B cell (primary cell): ENCODE measurements at regions not wholly inside any gene's neighbourhood (a gene's known extent, or its start where the extent isn't known, plus 50 kb on each side); places are given as distances from the start of the nearest gene placed in this dataset.

Experiments used
- ATAC-seq: fragments of 200-7000 bp; cut with Tn5 transposase; one replicate; pipeline ENCODE4 v1.10.0; 2021; ENCODE audit warnings: low read depth, mild to moderate bottlenecking, moderate number of reproducible peaks, moderate library complexity
- CTCF ChIA-PET: fragments of 350-600 bp; sonication (Branson Sonifier 250); formaldehyde crosslinking; loops from one replicate; lab custom pipeline; 2021; ENCODE audit warnings: antibody characterized with exemption, inconsistent platforms; lab: Charles Lee
- POLR2A ChIA-PET: fragments of 350-600 bp; sonication (Branson Sonifier 250); formaldehyde crosslinking; loops from one replicate; lab custom pipeline; 2021; ENCODE audit warnings: antibody characterized with exemption; lab: Charles Lee
- DNase-seq: peaks from one replicate; pipeline ENCODE4 v3.0.0; 2013
- H2AFZ ChIP-seq: 2 replicates; pipeline ENCODE4 v1.6.1; 2012; ENCODE audit warnings: mild to moderate bottlenecking, low read depth, low read length; ENCODE audit not compliant: insufficient read depth, poor library complexity, severe bottlenecking
- H3K27ac ChIP-seq, 2 donors: 1 replicate in 1 of 2; 2 replicates in 1 of 2; pipeline ENCODE4 v1.5.1; 2012 to 2013; ENCODE audit warnings: low read length in 2 of 2, mild to moderate bottlenecking in 2 of 2, moderate library complexity in 1 of 2
- H3K27me3 ChIP-seq, 4 experiments: fragments of 200-600 bp in 1 of 4; sonication (generic) in 1 of 4; replicated peaks in 1 of 4; 1 replicate in 2 of 4; 2 replicates in 2 of 4; pipeline versions ENCODE4 v1.6.1 to v1.7.0; 2013 to 2016; ENCODE audit warnings: low read length in 3 of 4, mild to moderate bottlenecking in 2 of 4, mixed read lengths in 1 of 4, moderate library complexity in 1 of 4; ENCODE audit not compliant: insufficient read depth in 4 of 4, control insufficient read depth in 3 of 4; ENCODE audit errors: control extremely low read depth in 1 of 4
- H3K36me3 ChIP-seq, 2 experiments: replicated peaks in 1 of 2; 1 replicate in 1 of 2; 2 replicates in 1 of 2; pipeline versions ENCODE4 v1.6.1 to v1.7.1; 2013; ENCODE audit warnings: low read length in 1 of 2; ENCODE audit not compliant: insufficient read depth in 2 of 2, control insufficient read depth in 1 of 2; ENCODE audit errors: control extremely low read depth in 1 of 2, extremely low read depth in 1 of 2
- H3K4me1 ChIP-seq, 2 donors: fragments of 200-600 bp in 1 of 2; sonication (generic) in 1 of 2; 1 replicate in 1 of 2; 2 replicates in 1 of 2; pipeline versions ENCODE4 v1.5.1 to v1.6.1; 2013 to 2017; ENCODE audit warnings: low read length in 2 of 2; ENCODE audit not compliant: control insufficient read depth in 2 of 2, insufficient read depth in 2 of 2
- H3K4me2 ChIP-seq: replicated peaks from 2 replicates; pipeline ENCODE3; 2012; ENCODE audit warnings: mild to moderate bottlenecking, low read depth, low read length; ENCODE audit not compliant: poor library complexity, severe bottlenecking
- H3K4me3 ChIP-seq, 5 experiments: fragments of 200-600 bp in 1 of 5; sonication (generic) in 1 of 5; 1 replicate in 3 of 5; 2 replicates in 2 of 5; pipeline versions ENCODE4 v1.5.1 to v1.7.0; 2011 to 2016; ENCODE audit warnings: low read length in 4 of 5, mild to moderate bottlenecking in 4 of 5, low read depth in 2 of 5, control low read depth in 1 of 5, moderate library complexity in 1 of 5; ENCODE audit not compliant: insufficient read depth in 1 of 5; ENCODE audit errors: control extremely low read depth in 1 of 5, extremely low read depth in 1 of 5
- H3K79me2 ChIP-seq: fragments of 200-600 bp; sonication (generic); one replicate; pipeline ENCODE4 v1.6.0; 2016; ENCODE audit warnings: low read length; ENCODE audit not compliant: control insufficient read depth, insufficient read depth
- H3K9ac ChIP-seq: fragments of 200-600 bp; sonication (generic); 2 replicates; pipeline ENCODE4 v1.6.1; 2017; ENCODE audit warnings: mild to moderate bottlenecking, low read length, moderate library complexity
- H3K9me3 ChIP-seq, 3 donors: one replicate each; pipeline versions ENCODE4 v1.6.1 to v1.7.1; 2013; ENCODE audit warnings: low read length in 2 of 3; ENCODE audit not compliant: control insufficient read depth in 2 of 3, insufficient read depth in 1 of 3; ENCODE audit errors: control extremely low read depth in 1 of 3
- H4K20me1 ChIP-seq: 2 replicates; pipeline ENCODE4 v1.6.0; 2012; ENCODE audit warnings: mild to moderate bottlenecking, low read length; ENCODE audit not compliant: insufficient read depth, control insufficient read depth, poor library complexity, severe bottlenecking
- H3K27ac Mint-ChIP-seq: one replicate; pipeline ENCODE4 v1.8.0; 2021; ENCODE audit warnings: mixed read lengths
- H3K27me3 Mint-ChIP-seq: one replicate; pipeline ENCODE4 v1.8.0; 2021; ENCODE audit warnings: mixed read lengths
- H3K4me1 Mint-ChIP-seq: one replicate; pipeline ENCODE4 v1.8.0; 2021; ENCODE audit warnings: mixed read lengths
- H3K4me3 Mint-ChIP-seq: one replicate; pipeline ENCODE4 v1.8.0; 2021; ENCODE audit warnings: mixed read lengths
- H3K9me3 Mint-ChIP-seq: one replicate; pipeline ENCODE4 v1.8.0; 2022; ENCODE audit warnings: mixed read lengths; ENCODE audit not compliant: insufficient read depth
- EZH2 ChIP-seq: IDR thresholded peaks from 2 replicates; pipeline ENCODE4 v1.6.1; 2012; ENCODE audit warnings: borderline replicate concordance, low read depth, mild to moderate bottlenecking, moderate library complexity, low read length; ENCODE audit not compliant: insufficient read depth, poor library complexity, severe bottlenecking
- WGBS: methylation state at CpG from one replicate; pipeline ENCODE4 v1.1.5; 2013; ENCODE audit warnings: missing lambda C conversion rate; ENCODE audit not compliant: insufficient coverage; 5-methylcytosine and 5-hydroxymethylcytosine counted together
- intact Hi-C: fragments of 100-400 bp; cut with micrococcal nuclease; formaldehyde crosslinking; loops from one replicate; pipeline ENCODE4 v1.10.0; 2022
- TF ChIP-seq, protein P1 (sequence below): fragments of 200-600 bp; IDR thresholded peaks from one replicate; pipeline ENCODE4 v1.8.0; 2022; ENCODE audit warnings: antibody characterized with exemption, mild to moderate bottlenecking

DNA sequence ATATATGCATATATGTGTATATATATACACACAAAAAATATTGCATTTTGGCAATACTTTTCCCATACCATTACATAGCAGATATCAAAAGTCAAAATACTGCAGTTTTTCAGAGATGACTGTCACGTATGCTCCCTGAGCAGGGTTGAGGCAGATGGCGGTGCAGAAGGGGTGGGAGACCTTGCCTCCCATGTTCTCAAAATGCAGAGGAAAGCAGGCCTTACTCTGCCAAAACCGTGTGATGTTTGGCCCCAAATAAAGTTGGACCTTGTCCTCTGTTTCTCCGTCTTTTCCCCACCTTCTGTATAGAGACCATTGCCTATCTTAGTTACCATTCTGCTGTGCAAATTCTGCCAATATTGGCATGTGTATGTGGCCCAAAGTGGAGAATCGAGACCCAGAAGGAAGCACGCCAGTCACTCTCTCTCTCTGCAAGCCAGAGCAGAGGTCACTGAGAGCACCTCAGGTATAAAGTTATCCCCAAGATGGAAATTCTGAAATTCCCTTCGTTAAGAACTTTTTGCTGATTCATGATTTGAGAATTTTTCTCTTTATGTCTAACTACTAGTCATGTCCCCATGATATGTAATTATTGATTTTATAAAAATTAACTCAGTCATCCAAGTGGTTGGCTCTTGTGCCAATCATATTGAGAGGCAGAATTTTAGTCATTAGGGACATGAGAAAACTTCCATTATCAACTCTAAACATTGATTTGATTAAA is 898.8 kb downstream of the EPHA4 start:
- TF ChIP-seq, protein P1, sequence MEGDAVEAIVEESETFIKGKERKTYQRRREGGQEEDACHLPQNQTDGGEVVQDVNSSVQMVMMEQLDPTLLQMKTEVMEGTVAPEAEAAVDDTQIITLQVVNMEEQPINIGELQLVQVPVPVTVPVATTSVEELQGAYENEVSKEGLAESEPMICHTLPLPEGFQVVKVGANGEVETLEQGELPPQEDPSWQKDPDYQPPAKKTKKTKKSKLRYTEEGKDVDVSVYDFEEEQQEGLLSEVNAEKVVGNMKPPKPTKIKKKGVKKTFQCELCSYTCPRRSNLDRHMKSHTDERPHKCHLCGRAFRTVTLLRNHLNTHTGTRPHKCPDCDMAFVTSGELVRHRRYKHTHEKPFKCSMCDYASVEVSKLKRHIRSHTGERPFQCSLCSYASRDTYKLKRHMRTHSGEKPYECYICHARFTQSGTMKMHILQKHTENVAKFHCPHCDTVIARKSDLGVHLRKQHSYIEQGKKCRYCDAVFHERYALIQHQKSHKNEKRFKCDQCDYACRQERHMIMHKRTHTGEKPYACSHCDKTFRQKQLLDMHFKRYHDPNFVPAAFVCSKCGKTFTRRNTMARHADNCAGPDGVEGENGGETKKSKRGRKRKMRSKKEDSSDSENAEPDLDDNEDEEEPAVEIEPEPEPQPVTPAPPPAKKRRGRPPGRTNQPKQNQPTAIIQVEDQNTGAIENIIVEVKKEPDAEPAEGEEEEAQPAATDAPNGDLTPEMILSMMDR: no peak
- TF ChIP-seq EZH2: no peak
- no peak for DNase-seq
- 95% methylated on average over 4 of the region's 7 CpGs for WGBS
- intact Hi-C loops: no loop called here
- ATAC-seq: no peak
- Histone ChIP-seq H2AFZ (no peak overlapping the region), H3K79me2 (no peaks in the 10 kb centered on the region), H3K27me3 (no peaks in the 10 kb centered on the region), H3K4me2 (no peak overlapping the region), H3K36me3 (no peaks in the 10 kb centered on the region), H3K4me1 (no peaks in the 10 kb centered on the region), H3K4me3 (no peak overlapping the region), H3K27ac (no peak overlapping the region), H4K20me1 (no peaks in the 10 kb centered on the region), H3K9ac (no peak overlapping the region), H3K9me3 (peaks cover 0 to 4% (median 0%) of the 10 kb centered on the region in 3 donors)
- Mint-ChIP-seq H3K4me3 (no peak overlapping the region), H3K9me3 (peaks cover 3% of the 10 kb centered on the region), H3K4me1 (no peaks in the 10 kb centered on the region), H3K27me3 (peaks cover 10% of the 10 kb centered on the region), H3K27ac (no peak overlapping the region)
- CTCF ChIA-PET: no interaction called here
- POLR2A ChIA-PET: no interaction called here

DNA sequence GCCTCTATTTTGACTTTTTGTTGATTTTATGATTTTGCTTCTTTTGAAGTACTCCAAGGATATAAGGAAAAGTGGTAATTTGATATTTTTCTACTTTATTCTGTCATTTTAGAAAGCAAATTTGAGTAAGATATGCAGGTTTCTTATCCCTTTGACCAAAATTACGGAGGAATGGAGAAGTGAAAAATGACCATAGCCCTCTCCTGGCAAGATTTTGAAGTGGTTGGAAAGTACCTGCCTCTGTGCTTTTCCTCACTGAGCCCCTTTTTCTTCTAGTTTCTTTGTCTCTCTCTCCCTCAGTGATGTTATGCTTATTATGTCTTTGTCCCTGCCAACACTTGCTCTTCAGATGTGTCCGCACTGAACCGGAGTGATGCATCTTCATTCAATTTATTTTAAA is 898.1 kb downstream of the EPHA4 start:
- Histone ChIP-seq H3K4me2 (no peak overlapping the region), H3K27me3 (no peaks in the 10 kb centered on the region), H3K9me3 (peaks cover 0 to 3% (median 0%) of the 10 kb centered on the region in 3 donors), H3K36me3 (no peaks in the 10 kb centered on the region), H2AFZ (no peak overlapping the region), H3K79me2 (no peaks in the 10 kb centered on the region), H3K4me3 (no peak overlapping the region), H3K4me1 (no peaks in the 10 kb centered on the region), H4K20me1 (no peaks in the 10 kb centered on the region), H3K27ac (no peak overlapping the region), H3K9ac (no peak overlapping the region)
- Mint-ChIP-seq H3K4me3 (no peak overlapping the region), H3K9me3 (peaks cover 3% of the 10 kb centered on the region), H3K27ac (no peak overlapping the region), H3K4me1 (no peaks in the 10 kb centered on the region), H3K27me3 (peaks cover 13% of the 10 kb centered on the region)
- POLR2A ChIA-PET: no interaction called here
- ATAC-seq (no peak), DNase-seq (no peak)
- CTCF ChIA-PET: no interaction called here
- intact Hi-C loops: no loop called here
- WGBS: no CpG with 5 or more reads among the region's 3 CpGs
- no peak for TF ChIP-seq EZH2
- TF ChIP-seq, protein P1: no peak
